Testis (tissue), 2 donors: ENCODE measurements at regions not wholly inside any gene's neighbourhood (a gene's known extent, or its start where the extent isn't known, plus 50 kb on each side); places are given as distances from the start of the nearest gene placed in this dataset.

Experiments
- POLR2A ChIP-seq: fragments of 450-650 bp; IDR thresholded peaks from one replicate; pipeline ENCODE4 v1.6.1; 2017; ENCODE audit warnings: antibody characterized with exemption, mild to moderate bottlenecking, moderate library complexity
- TF ChIP-seq, protein P1 (sequence below), 3 experiments: fragments of 450-650 bp in 2 of 3; fragments of 200-600 bp in 1 of 3; sonication (generic) in 1 of 3; IDR thresholded peaks; one replicate each; pipeline ENCODE4 v1.5.1; 2016 to 2019; ENCODE audit warnings: antibody characterized with exemption in 3 of 3, mild to moderate bottlenecking in 2 of 3, moderate library complexity in 1 of 3

DNA sequence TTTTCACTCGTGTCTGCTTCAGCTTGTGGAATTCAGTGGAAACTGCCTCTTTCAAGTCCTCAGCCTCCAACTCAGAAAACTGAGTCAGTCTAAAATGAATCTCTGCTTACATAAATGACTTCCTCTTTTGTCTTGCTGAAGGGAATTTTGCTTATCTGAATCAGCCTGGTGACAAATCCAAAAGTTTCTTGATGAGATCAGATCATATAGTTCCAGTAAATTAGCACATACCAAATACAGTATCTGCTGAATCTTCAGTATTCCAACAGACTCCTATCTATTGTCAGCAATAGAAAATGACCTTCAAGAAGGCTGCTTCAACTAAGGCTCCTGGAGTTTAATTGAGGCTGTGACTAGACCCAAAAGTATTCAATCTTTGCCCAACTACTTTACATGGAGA, 290.0 kb downstream of the MZT1 start:
- TF ChIP-seq, protein P1, sequence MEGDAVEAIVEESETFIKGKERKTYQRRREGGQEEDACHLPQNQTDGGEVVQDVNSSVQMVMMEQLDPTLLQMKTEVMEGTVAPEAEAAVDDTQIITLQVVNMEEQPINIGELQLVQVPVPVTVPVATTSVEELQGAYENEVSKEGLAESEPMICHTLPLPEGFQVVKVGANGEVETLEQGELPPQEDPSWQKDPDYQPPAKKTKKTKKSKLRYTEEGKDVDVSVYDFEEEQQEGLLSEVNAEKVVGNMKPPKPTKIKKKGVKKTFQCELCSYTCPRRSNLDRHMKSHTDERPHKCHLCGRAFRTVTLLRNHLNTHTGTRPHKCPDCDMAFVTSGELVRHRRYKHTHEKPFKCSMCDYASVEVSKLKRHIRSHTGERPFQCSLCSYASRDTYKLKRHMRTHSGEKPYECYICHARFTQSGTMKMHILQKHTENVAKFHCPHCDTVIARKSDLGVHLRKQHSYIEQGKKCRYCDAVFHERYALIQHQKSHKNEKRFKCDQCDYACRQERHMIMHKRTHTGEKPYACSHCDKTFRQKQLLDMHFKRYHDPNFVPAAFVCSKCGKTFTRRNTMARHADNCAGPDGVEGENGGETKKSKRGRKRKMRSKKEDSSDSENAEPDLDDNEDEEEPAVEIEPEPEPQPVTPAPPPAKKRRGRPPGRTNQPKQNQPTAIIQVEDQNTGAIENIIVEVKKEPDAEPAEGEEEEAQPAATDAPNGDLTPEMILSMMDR (IDR thresholded peaks at IDR 0.05): no peak
- TF ChIP-seq POLR2A: no peak
